Stimulated activated CD4-positive, alpha-beta T cell treated with anti-CD3 and anti-CD28 coated beads, TNF-alpha, amount 100 ng/mL, for 1 hour (primary cell): ENCODE measurements at regions not wholly inside any gene's neighbourhood (a gene's known extent, or its start where the extent isn't known, plus 50 kb on each side); places are given as distances from the start of the nearest gene placed in this dataset.

Source experiments
- DNase-seq, 3 donors: peaks; one replicate each; pipeline ENCODE4 v3.0.0-alpha.2; 2020; ENCODE audit warnings: low read depth in 3 of 3, low spot score in 1 of 3

GRCh38 chr5:79871364-79872120 is 119.5 kb downstream of the MTX3 start:
- no peak for DNase-seq

GRCh38 chr5:79868163-79868670 is 122.8 kb downstream of the MTX3 start:
- DNase-seq = no peak

- DNase-seq = no peak
Observed at GRCh38 chr5:79865579-79865978, 125.5 kb downstream of the MTX3 start.

GRCh38 chr5:79864364-79864763 is 126.7 kb downstream of the MTX3 start:
- DNase-seq = no peak

- DNase-seq = no peak
Observed at GRCh38 chr5:79859588-79859987, 131.5 kb downstream of the MTX3 start.

GRCh38 chr5:79858410-79858723 is 132.7 kb downstream of the MTX3 start:
- DNase-seq = no peak

GRCh38 chr5:79857714-79858409 is 133.2 kb downstream of the MTX3 start:
- DNase-seq = peak; percentile 27 to 82 (median 49)

GRCh38 chr5:79856456-79857055 is 134.5 kb downstream of the MTX3 start:
- DNase-seq = no peak

GRCh38 chr5:79853676-79854418 is 137.2 kb downstream of the MTX3 start:
- no peak for DNase-seq

GRCh38 chr5:79853028-79853427 is 138.0 kb downstream of the MTX3 start:
- no peak for DNase-seq

GRCh38 chr5:79851391-79851863 is 139.6 kb downstream of the MTX3 start:
- no peak for DNase-seq

- DNase-seq = no peak
Observed at GRCh38 chr5:79850941-79851340, 140.1 kb downstream of the MTX3 start.

GRCh38 chr5:79850316-79850822 is 140.7 kb downstream of the MTX3 start:
- no peak for DNase-seq

- no peak for DNase-seq
Observed at GRCh38 chr5:79849486-79850315, 141.4 kb downstream of the MTX3 start.
